SH-SY5Y (cell line): ENCODE measurements at regions not wholly inside any gene's neighbourhood (a gene's known extent, or its start where the extent isn't known, plus 50 kb on each side); places are given as distances from the start of the nearest gene placed in this dataset.

ENCODE experiments used
- GATA2 ChIP-seq: IDR thresholded peaks from 2 replicates; pipeline ENCODE4 v1.6.1; 2011; ENCODE audit warnings: mild to moderate bottlenecking, low read depth, low read length
- GATA3 ChIP-seq: IDR thresholded peaks from 2 replicates; pipeline ENCODE4 v1.6.1; 2011; ENCODE audit warnings: low read depth, mild to moderate bottlenecking, low read length, moderate library complexity

DNA sequence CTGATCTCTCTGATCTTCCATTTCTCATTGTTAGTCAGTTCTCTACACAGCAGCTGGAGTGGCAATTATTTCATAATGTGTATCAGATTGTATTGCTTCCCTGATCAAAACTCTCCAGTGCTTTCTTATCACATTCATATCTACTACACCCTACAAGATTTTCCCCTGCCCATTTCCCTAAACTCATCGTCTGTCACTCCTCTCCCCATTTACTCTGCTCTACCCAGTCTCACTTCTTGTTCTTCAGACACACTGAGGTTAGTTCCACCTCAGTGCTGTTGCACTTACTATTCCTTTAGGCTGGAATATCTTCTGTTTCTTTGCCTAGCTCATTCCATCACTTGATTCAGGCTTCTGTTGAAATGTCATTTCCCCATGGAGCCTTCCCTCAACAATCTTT lies 197.1 kb downstream of the SATB1 start:
- TF ChIP-seq GATA3, result no peak
- no peak for TF ChIP-seq GATA2
